ENCODE measurements at regions not wholly inside any gene's neighbourhood (a gene's known extent, or its start where the extent isn't known, plus 50 kb on each side); places are given as distances from the start of the nearest gene placed in this dataset.

GRCh38 chr16:86364653-86365380 is 145.5 kb upstream of the FOXF1 start:
- ChIA-PET POLR2A (no interaction called here), RAD21 (ENCODE audit: low non-redundant PET in 1 of 2, low total read pairs in 2 of 2, uncharacterized antibody in 2 of 2, unreplicated experiment in 2 of 2) (no interaction called here), CTCF (interaction anchor here (0.9 kb wide), 1 partner anchor 153 kb away, joined by 3 read pairs; no protein-coding TSS in a partner anchor)
- Histone ChIP-seq H3K9ac (ENCODE audit: low read length) (no peak overlapping the region), H3K4me3 (replicated peaks in 1 of 2; ENCODE audit: low read depth in 1 of 2, low read length in 2 of 2) (no peak overlapping the region), H3K9me3 (ENCODE audit: control insufficient read depth in 1 of 2, insufficient read depth in 1 of 2, low read depth in 1 of 2, low read length in 2 of 2) (no peaks in the 10 kb centered on the region), H3K9me2 (ENCODE audit: insufficient read depth) (no peaks in the 10 kb centered on the region), H3K36me3 (ENCODE audit: control insufficient read depth in 1 of 2, insufficient read depth in 2 of 2, low read length in 2 of 2) (no peaks in the 10 kb centered on the region), H4K20me1 (ENCODE audit: insufficient read depth) (no peaks in the 10 kb centered on the region), H2AFZ (ENCODE audit: low read depth, low read length, poor library complexity, severe bottlenecking) (no peak overlapping the region), H3K79me2 (ENCODE audit: insufficient read depth, low read length) (no peaks in the 10 kb centered on the region), H3K4me1 (ENCODE audit: control insufficient read depth in 1 of 2, insufficient read depth in 2 of 2, low read length in 2 of 2) (peaks cover 0 to 9% of the 10 kb centered on the region in 2 experiments; a peak in 2 of 4 replicates), H3K27ac (ENCODE audit: low read depth, low read length) (no peak overlapping the region), H3K27me3 (ENCODE audit: insufficient read depth, low read length) (no peaks in the 10 kb centered on the region), H3K4me2 (ENCODE audit: low read length) (no peak overlapping the region)
- intact Hi-C loops (cut with micrococcal nuclease) = no loop called here
- no peak for ATAC-seq
- no peak for DNase-seq (ENCODE audit: low read depth, low spot score)
- TF ChIP-seq, protein P1, sequence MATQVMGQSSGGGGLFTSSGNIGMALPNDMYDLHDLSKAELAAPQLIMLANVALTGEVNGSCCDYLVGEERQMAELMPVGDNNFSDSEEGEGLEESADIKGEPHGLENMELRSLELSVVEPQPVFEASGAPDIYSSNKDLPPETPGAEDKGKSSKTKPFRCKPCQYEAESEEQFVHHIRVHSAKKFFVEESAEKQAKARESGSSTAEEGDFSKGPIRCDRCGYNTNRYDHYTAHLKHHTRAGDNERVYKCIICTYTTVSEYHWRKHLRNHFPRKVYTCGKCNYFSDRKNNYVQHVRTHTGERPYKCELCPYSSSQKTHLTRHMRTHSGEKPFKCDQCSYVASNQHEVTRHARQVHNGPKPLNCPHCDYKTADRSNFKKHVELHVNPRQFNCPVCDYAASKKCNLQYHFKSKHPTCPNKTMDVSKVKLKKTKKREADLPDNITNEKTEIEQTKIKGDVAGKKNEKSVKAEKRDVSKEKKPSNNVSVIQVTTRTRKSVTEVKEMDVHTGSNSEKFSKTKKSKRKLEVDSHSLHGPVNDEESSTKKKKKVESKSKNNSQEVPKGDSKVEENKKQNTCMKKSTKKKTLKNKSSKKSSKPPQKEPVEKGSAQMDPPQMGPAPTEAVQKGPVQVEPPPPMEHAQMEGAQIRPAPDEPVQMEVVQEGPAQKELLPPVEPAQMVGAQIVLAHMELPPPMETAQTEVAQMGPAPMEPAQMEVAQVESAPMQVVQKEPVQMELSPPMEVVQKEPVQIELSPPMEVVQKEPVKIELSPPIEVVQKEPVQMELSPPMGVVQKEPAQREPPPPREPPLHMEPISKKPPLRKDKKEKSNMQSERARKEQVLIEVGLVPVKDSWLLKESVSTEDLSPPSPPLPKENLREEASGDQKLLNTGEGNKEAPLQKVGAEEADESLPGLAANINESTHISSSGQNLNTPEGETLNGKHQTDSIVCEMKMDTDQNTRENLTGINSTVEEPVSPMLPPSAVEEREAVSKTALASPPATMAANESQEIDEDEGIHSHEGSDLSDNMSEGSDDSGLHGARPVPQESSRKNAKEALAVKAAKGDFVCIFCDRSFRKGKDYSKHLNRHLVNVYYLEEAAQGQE (IDR thresholded peaks at IDR 0.05; ENCODE audit: low read depth) = no peak
- TF ChIP-seq POLR2A (IDR thresholded peaks at IDR 0.05; ENCODE audit: borderline replicate concordance, extremely low read depth, insufficient read depth, insufficient read length) (no peak), ZBTB33 (IDR thresholded peaks at IDR 0.05; ENCODE audit: extremely low read depth, insufficient replicate concordance, low read length) (no peak), POLR2AphosphoS5 (IDR thresholded peaks at IDR 0.05; ENCODE audit: low read depth, low read length) (no peak), EZH2phosphoT487 (IDR thresholded peaks at IDR 0.05; ENCODE audit: borderline replicate concordance) (no peak), MAX (IDR thresholded peaks at IDR 0.05) (no peak), EGR1 (IDR thresholded peaks at IDR 0.05; ENCODE audit: low read depth) (no peak)
- BruUV-seq (replicated peaks) = no TSS peak
